ENCODE measurements at regions not wholly inside any gene's neighbourhood (a gene's known extent, or its start where the extent isn't known, plus 50 kb on each side); places are given as distances from the start of the nearest gene placed in this dataset.

GRCh38 chr2:139969323-139969722 lies 1189.1 kb upstream of the NXPH2 start:
- TF ChIP-seq EP300 (IDR thresholded peaks at IDR 0.05) (no peak), POLR2A (IDR thresholded peaks at IDR 0.05) (no peak), CTCF (IDR thresholded peaks at IDR 0.05) (no peak)
- no peaks in the 10 kb centered on the region for H3K9me3 ChIP-seq
- H3K4me3 ChIP-seq = no peak overlapping the region
- no peak for DNase-seq
- H3K27me3 ChIP-seq = no peaks in the 10 kb centered on the region
- H3K36me3 ChIP-seq = no peaks in the 10 kb centered on the region
- no peaks in the 10 kb centered on the region for H3K4me1 ChIP-seq (ENCODE audit: insufficient read depth)
- intact Hi-C loops (cut with DNase I) = no loop called here
- H3K27ac ChIP-seq = no peak overlapping the region
- WGBS, 3 donors = 84 to 88% (median 85%) methylated on average over 3 of the region's 3 CpGs

GRCh38 chr2:139968588-139968987 lies 1188.4 kb upstream of the NXPH2 start:
- intact Hi-C loops (cut with DNase I) = no loop called here
- Histone ChIP-seq H3K9me3 (no peaks in the 10 kb centered on the region), H3K27me3 (no peaks in the 10 kb centered on the region), H3K27ac (no peak overlapping the region), H3K4me1 (ENCODE audit: insufficient read depth) (no peaks in the 10 kb centered on the region), H3K36me3 (no peaks in the 10 kb centered on the region), H3K4me3 (no peak overlapping the region)
- no peak for TF ChIP-seq EP300 (IDR thresholded peaks at IDR 0.05)
- TF ChIP-seq POLR2A (IDR thresholded peaks at IDR 0.05) = no peak
- no peak for TF ChIP-seq CTCF (IDR thresholded peaks at IDR 0.05)
- DNase-seq = no peak
- 81 to 87% (median 84%) methylated on average over 5 of the region's 5 CpGs for WGBS, 3 donors

- H3K36me3 ChIP-seq = no peaks in the 10 kb centered on the region
- no peak for DNase-seq
- 22 to 45% (median 31%) methylated on average over 1 of the region's 1 CpG for WGBS, 3 donors
- H3K27me3 ChIP-seq = no peaks in the 10 kb centered on the region
- no peak for TF ChIP-seq CTCF (IDR thresholded peaks at IDR 0.05)
- TF ChIP-seq POLR2A (IDR thresholded peaks at IDR 0.05) = no peak
- TF ChIP-seq EP300 (IDR thresholded peaks at IDR 0.05) = no peak
- H3K9me3 ChIP-seq = no peaks in the 10 kb centered on the region
- intact Hi-C loops (cut with DNase I) = no loop called here
- H3K27ac ChIP-seq = no peak overlapping the region
- H3K4me3 ChIP-seq = no peak overlapping the region
- no peaks in the 10 kb centered on the region for H3K4me1 ChIP-seq (ENCODE audit: insufficient read depth)
Observed at GRCh38 chr2:139967665-139968064, 1187.5 kb upstream of the NXPH2 start.

GRCh38 chr2:139964721-139965440 lies 1184.7 kb upstream of the NXPH2 start:
- Histone ChIP-seq H3K9me3 (no peaks in the 10 kb centered on the region), H3K4me3 (no peak overlapping the region), H3K4me1 (ENCODE audit: insufficient read depth) (no peaks in the 10 kb centered on the region), H3K36me3 (no peaks in the 10 kb centered on the region), H3K27ac (no peak overlapping the region), H3K27me3 (no peaks in the 10 kb centered on the region)
- 46 to 61% (median 49%) methylated on average over 3 of the region's 3 CpGs for WGBS, 3 donors
- DNase-seq = no peak
- TF ChIP-seq CTCF (IDR thresholded peaks at IDR 0.05) = no peak
- intact Hi-C loops (cut with DNase I) = no loop called here
